ENCODE measurements at regions not wholly inside any gene's neighbourhood (a gene's known extent, or its start where the extent isn't known, plus 50 kb on each side); places are given as distances from the start of the nearest gene placed in this dataset.

DNA sequence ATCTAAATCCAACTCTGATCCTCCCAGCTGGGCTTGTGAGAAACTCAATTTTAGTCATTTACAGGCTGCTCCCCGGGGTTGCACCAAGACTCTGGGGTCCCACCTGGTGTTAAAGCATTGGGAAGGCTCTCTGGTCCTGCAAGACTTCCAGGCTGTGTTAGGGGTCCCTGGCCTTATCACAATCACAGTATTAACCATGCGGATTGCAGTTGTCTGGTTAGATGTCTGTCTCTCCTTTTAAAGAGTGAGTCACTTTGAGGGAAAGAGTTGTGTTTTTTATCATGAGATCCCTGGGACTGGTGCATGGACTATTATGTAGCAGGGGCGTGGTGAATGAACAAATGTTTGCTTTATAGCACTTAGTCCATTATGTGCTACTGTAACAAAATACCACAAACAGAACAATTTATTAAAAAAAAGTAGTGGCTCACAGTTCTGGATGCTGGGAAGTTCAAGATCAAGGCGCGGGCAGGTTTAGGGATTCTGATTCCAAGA, 531.4 kb downstream of the FUT8 start:
- H3K27me3 ChIP-seq (ENCODE audit: control insufficient read depth, insufficient read depth, low read length), result no peaks in the 10 kb centered on the region
- H3K4me2 ChIP-seq (ENCODE audit: extremely low read depth, insufficient read depth, low read length), result no peak overlapping the region
- H3K4me1 ChIP-seq (ENCODE audit: control insufficient read depth, extremely low read depth, insufficient read depth, low read length), result no peaks in the 10 kb centered on the region
- no peak overlapping the region for H3K4me3 ChIP-seq (replicated peaks in 1 of 4; ENCODE audit: control extremely low read depth in 1 of 4, insufficient read depth in 1 of 4, low read depth in 3 of 4, low read length in 4 of 4)
- H3K79me2 ChIP-seq (ENCODE audit: control insufficient read depth, insufficient read depth, low read length), result no peaks in the 10 kb centered on the region
- no peaks in the 10 kb centered on the region for H4K20me1 ChIP-seq (ENCODE audit: control insufficient read depth, extremely low read depth, insufficient read depth, low read length)
- no peak overlapping the region for H3K27ac ChIP-seq (ENCODE audit: insufficient read depth, low read length)
- H3K9ac ChIP-seq (ENCODE audit: insufficient read depth, low read length), result no peak overlapping the region
- DNase-seq (ENCODE audit: low read depth in 2 of 2), result no peak
- no peaks in the 10 kb centered on the region for H3K9me3 ChIP-seq (ENCODE audit: control insufficient read depth, insufficient read depth, low read depth, low read length)
- H2AFZ ChIP-seq (ENCODE audit: low read length), result no peak overlapping the region
- no peaks in the 10 kb centered on the region for H3K36me3 ChIP-seq (ENCODE audit: control insufficient read depth, insufficient read depth, low read length)
- TF ChIP-seq EZH2 (IDR thresholded peaks at IDR 0.05; ENCODE audit: low read length, missing control alignments), result no peak
- TF ChIP-seq, protein P1, sequence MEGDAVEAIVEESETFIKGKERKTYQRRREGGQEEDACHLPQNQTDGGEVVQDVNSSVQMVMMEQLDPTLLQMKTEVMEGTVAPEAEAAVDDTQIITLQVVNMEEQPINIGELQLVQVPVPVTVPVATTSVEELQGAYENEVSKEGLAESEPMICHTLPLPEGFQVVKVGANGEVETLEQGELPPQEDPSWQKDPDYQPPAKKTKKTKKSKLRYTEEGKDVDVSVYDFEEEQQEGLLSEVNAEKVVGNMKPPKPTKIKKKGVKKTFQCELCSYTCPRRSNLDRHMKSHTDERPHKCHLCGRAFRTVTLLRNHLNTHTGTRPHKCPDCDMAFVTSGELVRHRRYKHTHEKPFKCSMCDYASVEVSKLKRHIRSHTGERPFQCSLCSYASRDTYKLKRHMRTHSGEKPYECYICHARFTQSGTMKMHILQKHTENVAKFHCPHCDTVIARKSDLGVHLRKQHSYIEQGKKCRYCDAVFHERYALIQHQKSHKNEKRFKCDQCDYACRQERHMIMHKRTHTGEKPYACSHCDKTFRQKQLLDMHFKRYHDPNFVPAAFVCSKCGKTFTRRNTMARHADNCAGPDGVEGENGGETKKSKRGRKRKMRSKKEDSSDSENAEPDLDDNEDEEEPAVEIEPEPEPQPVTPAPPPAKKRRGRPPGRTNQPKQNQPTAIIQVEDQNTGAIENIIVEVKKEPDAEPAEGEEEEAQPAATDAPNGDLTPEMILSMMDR (conservative IDR thresholded peaks at IDR 0.05 in 1 of 2, IDR thresholded peaks at IDR 0.05 in 1 of 2; ENCODE audit: low read depth in 1 of 2, low read length in 2 of 2), result no peak

DNA sequence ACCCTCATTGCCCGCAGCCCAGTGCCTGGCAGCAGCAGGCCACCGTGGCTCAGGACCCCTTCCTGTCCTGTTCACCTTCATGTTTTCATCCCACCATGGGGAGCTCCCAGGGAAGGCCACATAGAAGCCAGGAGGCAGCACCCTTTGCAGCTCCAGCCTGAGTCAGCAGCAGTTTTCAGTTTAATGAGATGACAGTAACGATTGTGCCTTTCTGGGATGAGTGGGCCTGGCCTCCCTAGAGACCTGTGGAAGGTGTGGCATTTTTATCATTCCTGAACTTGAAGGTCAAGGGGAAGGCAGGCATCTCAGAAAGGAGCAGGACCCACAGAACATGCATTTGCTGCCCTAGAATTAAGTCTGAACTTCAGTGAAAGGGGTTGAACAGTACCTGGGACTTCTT, 532.8 kb downstream of the FUT8 start:
- Histone ChIP-seq H4K20me1 (ENCODE audit: control insufficient read depth, extremely low read depth, insufficient read depth, low read length) (no peaks in the 10 kb centered on the region), H3K36me3 (ENCODE audit: control insufficient read depth, insufficient read depth, low read length) (no peaks in the 10 kb centered on the region), H2AFZ (ENCODE audit: low read length) (no peak overlapping the region), H3K27me3 (ENCODE audit: control insufficient read depth, insufficient read depth, low read length) (no peaks in the 10 kb centered on the region), H3K4me2 (ENCODE audit: extremely low read depth, insufficient read depth, low read length) (no peak overlapping the region), H3K9ac (ENCODE audit: insufficient read depth, low read length) (no peak overlapping the region), H3K9me3 (ENCODE audit: control insufficient read depth, insufficient read depth, low read depth, low read length) (no peaks in the 10 kb centered on the region), H3K4me1 (ENCODE audit: control insufficient read depth, extremely low read depth, insufficient read depth, low read length) (no peaks in the 10 kb centered on the region), H3K79me2 (ENCODE audit: control insufficient read depth, insufficient read depth, low read length) (no peaks in the 10 kb centered on the region), H3K27ac (ENCODE audit: insufficient read depth, low read length) (no peak overlapping the region), H3K4me3 (replicated peaks in 1 of 4; ENCODE audit: control extremely low read depth in 1 of 4, insufficient read depth in 1 of 4, low read depth in 3 of 4, low read length in 4 of 4) (no peak overlapping the region)
- TF ChIP-seq EZH2 (IDR thresholded peaks at IDR 0.05; ENCODE audit: low read length, missing control alignments), result no peak
- TF ChIP-seq, protein P1 (conservative IDR thresholded peaks at IDR 0.05 in 1 of 2, IDR thresholded peaks at IDR 0.05 in 1 of 2; ENCODE audit: low read depth in 1 of 2, low read length in 2 of 2), result no peak
- no peak for DNase-seq (ENCODE audit: low read depth in 2 of 2)

DNA sequence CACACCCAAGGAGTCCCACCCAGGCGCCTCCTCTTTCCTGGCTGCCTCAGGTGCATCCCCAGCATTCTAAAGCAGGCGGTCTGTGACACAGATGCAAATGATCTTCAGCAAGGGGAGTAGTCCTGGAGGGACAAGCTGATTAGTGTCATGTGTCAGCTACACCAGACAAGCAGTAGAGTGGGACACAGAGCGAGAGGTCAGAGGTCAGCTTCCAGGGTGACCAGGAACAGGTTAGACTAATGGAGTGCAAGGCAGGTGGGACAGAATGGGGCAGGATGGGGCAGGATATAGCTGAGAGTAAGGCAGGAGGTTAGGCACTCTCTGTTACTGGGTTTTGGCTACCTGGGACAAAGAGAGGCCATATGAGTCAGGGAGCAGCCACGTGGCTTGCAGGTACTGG, 534.0 kb downstream of the FUT8 start:
- TF ChIP-seq EZH2 (IDR thresholded peaks at IDR 0.05; ENCODE audit: low read length, missing control alignments), result no peak
- TF ChIP-seq, protein P1 (conservative IDR thresholded peaks at IDR 0.05 in 1 of 2, IDR thresholded peaks at IDR 0.05 in 1 of 2; ENCODE audit: low read depth in 1 of 2, low read length in 2 of 2), result no peak
- H3K4me2 ChIP-seq (ENCODE audit: extremely low read depth, insufficient read depth, low read length), result no peak overlapping the region
- H2AFZ ChIP-seq (ENCODE audit: low read length), result no peak overlapping the region
- H3K79me2 ChIP-seq (ENCODE audit: control insufficient read depth, insufficient read depth, low read length), result no peaks in the 10 kb centered on the region
- no peaks in the 10 kb centered on the region for H3K36me3 ChIP-seq (ENCODE audit: control insufficient read depth, insufficient read depth, low read length)
- no peaks in the 10 kb centered on the region for H3K4me1 ChIP-seq (ENCODE audit: control insufficient read depth, extremely low read depth, insufficient read depth, low read length)
- no peaks in the 10 kb centered on the region for H3K27me3 ChIP-seq (ENCODE audit: control insufficient read depth, insufficient read depth, low read length)
- no peaks in the 10 kb centered on the region for H3K9me3 ChIP-seq (ENCODE audit: control insufficient read depth, insufficient read depth, low read depth, low read length)
- DNase-seq (ENCODE audit: low read depth in 2 of 2), result no peak
- H3K27ac ChIP-seq (ENCODE audit: insufficient read depth, low read length), result no peak overlapping the region
- H3K4me3 ChIP-seq (replicated peaks in 1 of 4; ENCODE audit: control extremely low read depth in 1 of 4, insufficient read depth in 1 of 4, low read depth in 3 of 4, low read length in 4 of 4), result no peak overlapping the region
- H4K20me1 ChIP-seq (ENCODE audit: control insufficient read depth, extremely low read depth, insufficient read depth, low read length), result no peaks in the 10 kb centered on the region
- no peak overlapping the region for H3K9ac ChIP-seq (ENCODE audit: insufficient read depth, low read length)

All from fibroblast of lung (primary cell).